HG02571 (cell line): ENCODE measurements at regions not wholly inside any gene's neighbourhood (a gene's known extent, or its start where the extent isn't known, plus 50 kb on each side); places are given as distances from the start of the nearest gene placed in this dataset.
"Not testable (repeated sequence)": the region's sequence is repeated elsewhere in the genome, so short reads cannot be mapped to it uniquely, and the experiment has no call there.

ENCODE experiments used
- ATAC-seq: cut with Tn5 transposase; IDR thresholded peaks from one replicate; pipeline ENCODE4 v1.9.1; 2021; ENCODE audit warnings: mild to moderate bottlenecking, moderate library complexity; ENCODE audit not compliant: unreplicated experiment

GRCh38 chr7:149683181-149683580 lies 90.2 kb downstream of the ZNF467 start:
- no peak for ATAC-seq

- no peak for ATAC-seq
These were observed 91.3 kb downstream of the ZNF467 start for GRCh38 chr7:149682038-149682437.

DNA sequence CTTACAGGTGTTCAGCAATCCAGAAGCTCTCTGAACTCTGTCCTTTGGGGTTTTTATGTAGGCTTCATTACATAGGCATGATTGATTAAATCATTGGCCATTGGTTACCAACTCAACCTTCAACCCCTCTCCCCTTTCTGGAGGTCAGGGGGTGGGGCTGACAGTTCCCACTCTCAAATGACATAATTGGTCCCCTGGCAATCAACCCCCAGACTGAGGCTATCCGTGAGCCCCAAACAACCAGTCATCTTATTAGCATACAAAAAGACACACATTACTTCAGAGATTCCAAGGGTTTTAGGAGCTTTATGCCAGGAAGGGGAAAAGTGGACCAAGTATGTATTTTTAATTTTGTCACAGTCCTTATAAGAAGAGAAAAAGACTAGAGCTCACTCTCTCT lies 92.1 kb downstream of the ZNF467 start:
- no peak for ATAC-seq

GRCh38 chr7:149680331-149681025 lies 92.9 kb downstream of the ZNF467 start:
- ATAC-seq = no peak

DNA sequence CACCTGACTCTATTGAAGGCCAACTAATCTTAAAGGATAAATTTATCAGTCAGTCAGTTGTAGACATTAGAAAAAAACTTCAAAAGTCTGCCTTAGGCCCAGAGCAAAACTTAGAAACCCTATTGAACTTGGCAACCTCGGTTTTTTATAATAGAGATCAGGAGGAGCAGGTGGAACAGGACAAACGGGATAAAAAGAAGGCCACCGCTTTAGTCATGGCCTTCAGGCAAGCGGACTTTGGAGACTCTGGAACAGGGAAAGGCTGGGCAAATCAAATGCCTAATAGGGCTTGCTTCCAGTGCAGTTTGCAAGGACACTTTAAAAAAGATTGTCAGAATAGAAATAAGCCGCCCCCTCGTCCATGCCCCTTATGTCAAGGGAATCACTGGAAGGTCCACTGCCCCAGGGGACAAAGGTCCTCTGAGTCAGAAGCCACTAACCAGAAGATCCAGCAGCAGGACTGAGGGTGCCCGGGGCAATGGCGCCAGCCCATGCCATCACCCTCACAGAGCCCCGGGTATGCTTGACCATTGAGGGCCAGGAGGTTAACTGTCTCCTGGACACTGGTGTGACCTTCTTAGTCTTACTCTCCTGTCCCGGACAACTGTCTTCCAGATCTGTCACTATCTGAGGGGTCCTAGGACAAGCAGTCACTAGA lies 98.5 kb downstream of the ZNF467 start:
- not testable (repeated sequence) for ATAC-seq

DNA sequence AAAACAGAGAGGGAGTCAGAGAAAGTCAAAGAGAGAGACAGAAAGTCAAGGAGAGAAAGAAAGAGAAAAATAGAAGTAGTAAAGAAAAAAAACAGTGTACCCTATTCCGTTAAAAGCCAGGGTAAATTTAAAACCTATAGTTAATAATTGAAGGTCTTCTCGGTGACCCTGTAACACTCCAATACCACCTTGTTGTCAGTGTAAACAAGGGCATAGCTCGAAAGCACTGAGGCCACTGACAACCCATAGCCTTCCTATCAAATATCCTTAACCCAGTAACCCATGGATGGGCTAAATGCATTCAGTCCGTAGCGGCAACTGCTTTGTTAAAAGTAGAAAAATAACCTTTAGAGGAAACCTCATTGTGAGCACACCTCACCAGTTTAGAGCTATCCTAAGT lies 100.4 kb downstream of the ZNF467 start:
- ATAC-seq = no peak

DNA sequence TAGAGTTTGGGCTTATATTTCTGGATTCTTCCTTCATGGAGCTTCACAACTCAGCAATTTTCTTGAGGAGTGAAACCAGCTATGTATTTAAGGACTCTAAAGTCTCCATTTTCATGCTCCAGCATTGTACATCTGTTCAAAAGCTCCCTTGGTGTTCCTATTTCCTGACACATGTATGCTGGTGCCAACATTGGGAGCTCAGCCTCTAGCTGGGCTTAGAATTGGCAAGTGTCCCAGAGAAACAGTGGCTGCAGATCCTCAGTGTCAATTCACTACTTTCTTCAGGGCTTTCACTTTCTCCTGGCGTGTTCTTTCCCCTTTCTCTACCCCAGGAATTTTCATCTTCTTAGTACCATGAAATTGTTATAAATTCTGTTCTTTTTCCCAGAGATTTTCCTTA lies 103.1 kb downstream of the ZNF467 start:
- ATAC-seq = no peak

- ATAC-seq = no peak
These were observed 104.1 kb downstream of the ZNF467 start for GRCh38 chr7:149669121-149669818.

DNA sequence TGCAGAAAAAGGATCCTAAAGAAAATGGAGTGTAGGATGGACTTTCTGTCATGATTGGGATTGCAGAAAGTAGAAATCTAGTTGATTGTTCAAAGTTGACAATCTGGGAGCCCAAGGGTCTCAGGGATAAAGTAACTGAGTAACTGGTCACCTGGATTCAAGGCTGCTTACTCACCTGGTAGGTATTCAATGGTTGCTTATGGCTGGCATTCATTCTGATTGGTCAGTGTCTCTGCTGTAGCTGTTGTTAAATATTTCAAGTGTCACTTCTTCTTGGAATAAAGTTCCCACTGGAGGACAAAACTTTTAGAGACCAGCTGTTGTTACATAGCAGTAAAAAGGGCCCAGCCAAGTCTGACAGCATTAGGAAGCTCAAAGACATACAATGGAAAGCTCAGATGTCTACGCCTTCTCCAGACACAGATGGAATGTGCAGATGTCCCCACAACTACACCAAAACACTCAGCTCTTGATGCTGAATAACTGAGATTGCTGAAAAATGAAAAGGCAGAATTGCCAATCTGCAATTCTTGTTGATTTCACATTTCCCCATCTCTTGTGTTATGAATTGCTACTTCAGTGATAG lies 106.9 kb downstream of the ZNF467 start:
- ATAC-seq = no peak

DNA sequence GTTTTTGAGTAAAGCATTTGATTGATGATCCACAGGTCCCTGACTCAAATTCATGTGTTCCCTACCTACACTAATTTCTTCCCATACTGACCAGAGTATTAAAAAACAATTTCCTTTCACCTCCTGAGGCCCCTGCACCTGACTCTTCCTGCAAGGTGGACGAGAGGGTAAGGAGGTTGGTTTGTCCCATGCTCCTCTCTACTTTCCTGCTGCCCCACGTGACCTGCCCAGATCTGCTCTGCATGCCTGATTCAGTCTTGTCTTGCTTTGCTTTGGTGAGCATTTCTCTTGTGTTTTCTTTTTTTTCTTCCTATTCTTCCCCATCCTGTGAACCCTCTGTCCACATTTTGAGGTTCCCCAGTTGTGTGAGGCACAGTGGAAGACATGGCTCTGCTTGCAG lies 107.8 kb downstream of the ZNF467 start:
- ATAC-seq = not testable (repeated sequence)

DNA sequence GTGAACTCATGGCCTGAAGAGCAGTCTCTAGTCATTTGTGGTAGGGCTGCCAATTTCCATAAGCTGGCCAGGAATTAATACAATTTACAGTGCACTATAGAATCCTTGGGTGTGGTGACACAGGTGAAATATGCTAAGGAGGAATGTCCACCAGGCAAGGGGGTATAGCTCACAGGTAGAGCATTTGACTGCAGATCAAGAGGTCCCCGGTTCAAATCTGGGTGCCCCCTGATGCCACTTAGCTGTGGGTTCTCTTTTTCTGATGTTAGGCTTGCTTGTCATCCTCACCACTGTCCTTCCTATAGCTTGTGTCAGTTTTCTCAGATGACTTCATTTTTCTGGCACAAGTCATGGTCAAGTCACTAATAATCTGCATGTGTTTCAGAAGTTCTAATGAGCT lies 108.7 kb downstream of the ZNF467 start:
- ATAC-seq = no peak

GRCh38 chr7:149664176-149664575 lies 109.2 kb downstream of the ZNF467 start:
- no peak for ATAC-seq

DNA sequence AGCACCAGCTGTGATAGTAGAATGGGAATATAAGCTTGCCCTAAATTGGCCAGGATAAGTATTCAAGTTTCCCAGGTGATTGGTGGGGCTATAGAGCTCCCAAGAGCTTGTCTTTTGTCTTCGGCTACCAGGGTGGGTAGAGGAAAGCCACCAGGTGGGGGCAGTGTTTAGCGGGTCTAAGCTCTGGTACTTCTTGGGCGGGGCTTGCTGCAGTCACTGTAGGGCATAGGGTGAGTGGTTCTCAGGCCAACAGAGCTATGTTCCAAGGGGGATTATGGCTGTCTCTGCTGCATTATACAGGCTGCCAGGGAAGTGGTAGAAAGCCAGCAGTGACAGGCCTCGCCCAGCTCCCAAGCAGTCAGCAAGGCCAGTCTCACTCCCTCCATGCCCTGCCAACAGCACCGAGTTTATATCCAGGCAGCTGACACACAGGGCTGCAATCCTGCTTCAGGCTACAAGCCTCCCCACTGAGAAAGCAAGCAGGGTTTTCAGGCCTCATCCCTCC lies 110.7 kb downstream of the ZNF467 start:
- peak; percentile 90 for ATAC-seq

GRCh38 chr7:149655784-149656183 lies 117.6 kb downstream of the ZNF467 start:
- ATAC-seq = no peak

DNA sequence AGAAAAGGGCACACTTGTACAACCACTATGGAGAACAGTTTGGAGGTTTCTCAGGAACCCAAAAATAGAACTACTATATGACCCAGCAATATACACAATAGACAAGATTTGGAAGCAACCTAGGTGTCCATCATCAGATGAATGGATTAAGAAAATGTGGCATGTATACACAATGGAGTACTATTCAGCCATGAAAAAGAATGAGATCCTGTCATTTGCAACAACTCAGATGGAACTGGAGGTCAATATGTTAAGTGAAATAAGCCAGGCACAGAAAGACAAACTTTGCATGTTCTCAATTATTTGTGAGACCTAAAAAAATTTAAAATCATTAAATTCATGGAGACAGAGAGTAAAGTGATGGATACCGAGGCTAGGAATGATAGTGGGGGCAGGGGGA lies 118.8 kb downstream of the ZNF467 start:
- ATAC-seq = no peak

- ATAC-seq = not testable (repeated sequence)
These were observed 123.2 kb downstream of the ZNF467 start for GRCh38 chr7:149650190-149650589.

- ATAC-seq = no peak
These were observed 128.6 kb downstream of the ZNF467 start for GRCh38 chr7:149644754-149645153.

DNA sequence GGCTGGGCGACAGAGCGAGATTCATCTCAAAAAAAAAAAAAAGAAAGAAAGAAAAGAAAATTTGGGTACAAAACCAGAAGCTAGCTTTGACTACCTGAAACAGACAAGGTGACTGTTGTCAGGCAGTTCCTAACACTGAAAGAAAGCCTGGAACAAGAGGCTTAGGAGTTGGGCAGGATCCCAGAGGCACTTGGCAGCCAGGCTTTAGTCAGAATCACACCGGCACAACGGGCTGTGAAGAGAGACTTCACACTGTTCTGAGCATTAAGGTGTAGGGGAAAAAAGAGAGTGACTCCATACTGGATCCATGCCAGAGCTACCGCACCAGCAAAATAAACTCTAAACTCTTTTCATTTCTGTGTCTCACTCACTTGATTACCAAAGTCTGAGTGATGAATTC lies 130.8 kb downstream of the ZNF467 start:
- ATAC-seq = no peak

DNA sequence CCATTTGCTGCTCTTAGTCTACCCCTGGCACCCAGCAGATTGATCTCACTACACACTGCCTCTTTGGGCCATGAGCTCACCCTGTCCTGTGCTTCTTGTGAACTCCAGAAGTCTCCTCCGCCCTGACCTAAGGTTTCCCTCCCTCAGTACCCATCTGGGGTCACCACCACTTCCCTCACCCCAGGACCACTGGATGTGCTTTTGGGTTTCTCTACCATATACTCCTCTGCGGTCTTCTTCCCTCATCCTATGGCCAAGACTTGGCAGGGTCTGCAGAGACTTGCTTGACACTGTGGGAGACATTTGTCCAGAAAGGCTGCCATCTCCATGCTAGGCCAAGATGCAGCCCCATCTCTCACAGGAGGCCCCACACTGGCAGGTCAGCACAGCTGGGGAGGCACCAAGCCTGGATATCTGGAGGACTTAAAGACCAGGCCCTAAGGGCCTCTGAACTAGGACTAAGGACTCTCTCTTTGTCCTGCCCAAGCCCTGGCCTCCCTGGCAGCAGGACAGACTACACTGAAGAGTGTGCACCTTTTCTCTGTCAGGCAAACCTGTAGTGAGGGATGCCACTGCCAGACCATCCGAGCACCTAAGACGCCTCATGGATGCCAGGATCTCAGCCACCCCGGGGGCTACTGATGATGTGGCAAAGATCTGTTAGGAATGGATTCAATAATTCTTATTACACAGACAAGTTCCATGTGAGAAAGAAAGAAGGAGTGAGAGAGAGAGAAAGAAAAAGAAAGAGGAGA lies 134.6 kb downstream of the ZNF467 start:
- ATAC-seq = no peak

- no peak for ATAC-seq
These were observed 135.3 kb downstream of the ZNF467 start for GRCh38 chr7:149637911-149638565.
